Kidney epithelial cell (primary cell): ENCODE measurements at regions not wholly inside any gene's neighbourhood (a gene's known extent, or its start where the extent isn't known, plus 50 kb on each side); places are given as distances from the start of the nearest gene placed in this dataset.

ENCODE experiments used
- DNase-seq: peaks from one replicate; pipeline ENCODE4 v3.0.0-alpha.2; 2010; ENCODE audit warnings: low read depth
- H3K27me3 ChIP-seq: 2 replicates; pipeline ENCODE4 v1.6.0; 2011; ENCODE audit warnings: low read length; ENCODE audit not compliant: control insufficient read depth, insufficient read depth
- H3K36me3 ChIP-seq: 2 replicates; pipeline ENCODE4 v1.5.1; 2011; ENCODE audit warnings: low read length; ENCODE audit not compliant: control insufficient read depth, insufficient read depth
- H3K4me3 ChIP-seq: 2 replicates; pipeline ENCODE4 v1.5.1; 2011; ENCODE audit warnings: low read depth, mild to moderate bottlenecking, control low read depth, low read length
- CTCF ChIP-seq: IDR thresholded peaks from 2 replicates; pipeline ENCODE4 v1.5.1; 2011; ENCODE audit warnings: mild to moderate bottlenecking, moderate library complexity, low read length, control low read depth, inconsistent platforms; ENCODE audit not compliant: insufficient read depth, poor library complexity, severe bottlenecking

DNA sequence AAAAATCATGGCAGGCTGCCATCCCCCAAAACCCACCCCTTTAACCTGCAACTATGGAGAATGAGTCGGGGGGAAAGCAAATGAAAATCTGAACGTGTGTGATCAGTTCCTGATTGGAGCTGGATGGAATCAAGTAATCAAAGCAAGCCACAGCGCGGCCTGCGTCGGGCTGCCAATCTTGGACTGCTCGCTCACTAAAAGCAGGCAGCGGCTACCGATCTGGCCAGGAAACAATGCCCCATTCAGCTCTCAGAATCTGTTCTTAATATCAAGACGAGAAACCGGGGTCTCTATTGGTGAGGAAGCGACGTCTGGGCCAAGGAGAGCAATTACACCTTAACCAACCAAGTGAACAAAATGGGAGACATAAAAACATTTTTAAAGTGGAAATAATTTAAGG lies 472.2 kb downstream of the SOX6 start:
- H3K27me3 ChIP-seq, result no peaks in the 10 kb centered on the region
- H3K36me3 ChIP-seq, result no peaks in the 10 kb centered on the region
- no peak for DNase-seq
- no peak for TF ChIP-seq CTCF
- no peak overlapping the region for H3K4me3 ChIP-seq

DNA sequence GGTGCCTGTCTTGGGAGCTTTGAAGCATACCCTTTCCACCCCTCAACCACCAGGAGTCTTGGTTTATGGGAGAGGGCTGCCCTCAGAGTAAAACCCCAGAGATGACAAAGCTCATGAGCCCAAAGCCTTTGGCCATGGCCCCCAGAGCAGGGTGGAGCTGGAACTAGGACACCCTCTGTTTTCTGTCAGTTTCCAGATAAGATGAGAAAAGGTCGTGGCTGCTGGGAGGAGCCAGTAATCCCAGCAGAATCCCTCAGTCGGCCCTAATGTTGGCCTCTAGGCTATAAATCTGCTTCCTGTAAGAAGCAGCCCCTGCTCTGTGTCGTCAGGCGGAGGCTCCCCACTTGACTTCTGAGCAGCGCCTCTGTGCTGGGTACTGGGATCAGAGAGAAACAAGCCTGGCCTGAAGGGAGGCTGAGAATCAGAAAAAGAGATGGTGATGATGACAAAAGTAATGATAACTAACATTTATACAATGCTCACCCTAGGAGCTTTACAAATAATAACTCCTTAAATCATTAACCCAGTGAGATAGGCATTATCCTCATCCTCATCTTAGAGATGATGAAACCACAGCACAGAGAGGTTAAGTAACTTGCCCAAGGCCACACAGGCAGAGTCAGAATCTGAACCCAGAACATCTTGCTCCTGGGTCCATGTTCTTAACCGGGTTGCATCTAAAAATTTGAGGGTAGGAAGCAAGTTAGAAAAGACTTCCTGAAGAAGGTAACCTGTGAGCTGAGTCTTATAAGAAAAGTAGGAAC lies 471.4 kb downstream of the SOX6 start:
- Histone ChIP-seq H3K27me3 (no peaks in the 10 kb centered on the region), H3K36me3 (no peaks in the 10 kb centered on the region), H3K4me3 (no peak overlapping the region)
- no peak for TF ChIP-seq CTCF
- DNase-seq, result no peak

- Histone ChIP-seq H3K4me3 (no peak overlapping the region), H3K27me3 (no peaks in the 10 kb centered on the region), H3K36me3 (no peaks in the 10 kb centered on the region)
- TF ChIP-seq CTCF, result no peak
- no peak for DNase-seq
These were observed 470.5 kb downstream of the SOX6 start for GRCh38 chr11:15885854-15886253.

GRCh38 chr11:15886299-15886698 lies 470.0 kb downstream of the SOX6 start:
- TF ChIP-seq CTCF, result no peak
- DNase-seq, result no peak
- Histone ChIP-seq H3K36me3 (no peaks in the 10 kb centered on the region), H3K4me3 (no peak overlapping the region), H3K27me3 (no peaks in the 10 kb centered on the region)

DNA sequence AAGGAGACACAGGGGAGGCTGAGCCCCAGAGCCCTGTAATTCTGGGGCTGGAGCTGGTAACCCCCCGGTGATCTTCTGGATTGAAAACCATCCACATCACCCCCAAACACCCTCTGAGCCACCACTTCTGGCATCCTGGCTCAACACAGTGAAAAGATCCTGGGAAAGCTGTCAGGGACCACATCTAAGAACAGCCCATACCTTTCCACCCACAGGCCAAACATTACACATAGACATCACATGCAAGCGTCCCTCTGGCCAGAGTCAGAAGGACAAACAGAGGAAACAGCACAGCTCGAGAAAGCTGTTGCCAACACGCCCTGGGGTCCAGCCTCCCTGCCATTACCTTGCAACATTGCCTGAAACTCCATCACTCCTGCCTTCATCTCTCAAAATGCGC lies 469.5 kb downstream of the SOX6 start:
- DNase-seq, result no peak
- H3K27me3 ChIP-seq, result no peaks in the 10 kb centered on the region

More for the DNA sequence above, 469.5 kb downstream of the SOX6 start:
- no peak for TF ChIP-seq CTCF
- H3K4me3 ChIP-seq, result no peak overlapping the region
- H3K36me3 ChIP-seq, result no peaks in the 10 kb centered on the region
